ENCODE measurements at regions not wholly inside any gene's neighbourhood (a gene's known extent, or its start where the extent isn't known, plus 50 kb on each side); places are given as distances from the start of the nearest gene placed in this dataset.

DNA sequence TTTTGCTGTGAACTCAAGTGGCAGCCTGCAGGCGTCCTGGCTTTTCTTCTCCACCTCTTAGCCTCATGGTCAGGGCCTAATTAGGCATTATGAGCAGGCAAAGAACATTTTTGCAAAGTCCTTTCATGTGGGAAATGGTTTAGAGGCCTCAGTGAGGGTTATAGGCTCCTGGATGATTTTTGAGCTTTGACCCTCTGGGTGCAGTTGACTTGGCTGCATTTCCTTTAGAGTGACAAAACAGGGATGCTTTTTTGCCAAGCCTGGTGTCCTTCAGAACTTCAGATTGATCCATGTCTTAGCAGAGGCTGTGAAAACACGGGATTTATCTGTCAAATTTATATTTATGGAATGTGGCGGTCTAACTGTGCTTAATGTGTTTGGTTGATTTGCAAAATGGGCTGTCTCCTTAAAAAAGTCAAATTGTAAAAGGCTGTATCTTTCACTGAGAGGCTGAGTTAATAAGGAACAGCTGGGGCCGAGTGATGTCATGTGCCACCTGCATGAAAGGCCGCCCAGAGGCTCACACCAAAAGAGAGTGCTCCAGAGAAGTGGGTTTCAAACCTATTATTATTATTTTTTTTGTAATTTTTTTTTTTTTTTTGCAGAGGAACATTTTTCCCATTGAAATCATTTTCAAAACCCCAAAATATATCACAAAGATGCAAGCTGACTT, 192.2 kb upstream of the ARX start:
- no peak for TF ChIP-seq POLR2A (IDR thresholded peaks at IDR 0.05)
- TF ChIP-seq, protein P1, sequence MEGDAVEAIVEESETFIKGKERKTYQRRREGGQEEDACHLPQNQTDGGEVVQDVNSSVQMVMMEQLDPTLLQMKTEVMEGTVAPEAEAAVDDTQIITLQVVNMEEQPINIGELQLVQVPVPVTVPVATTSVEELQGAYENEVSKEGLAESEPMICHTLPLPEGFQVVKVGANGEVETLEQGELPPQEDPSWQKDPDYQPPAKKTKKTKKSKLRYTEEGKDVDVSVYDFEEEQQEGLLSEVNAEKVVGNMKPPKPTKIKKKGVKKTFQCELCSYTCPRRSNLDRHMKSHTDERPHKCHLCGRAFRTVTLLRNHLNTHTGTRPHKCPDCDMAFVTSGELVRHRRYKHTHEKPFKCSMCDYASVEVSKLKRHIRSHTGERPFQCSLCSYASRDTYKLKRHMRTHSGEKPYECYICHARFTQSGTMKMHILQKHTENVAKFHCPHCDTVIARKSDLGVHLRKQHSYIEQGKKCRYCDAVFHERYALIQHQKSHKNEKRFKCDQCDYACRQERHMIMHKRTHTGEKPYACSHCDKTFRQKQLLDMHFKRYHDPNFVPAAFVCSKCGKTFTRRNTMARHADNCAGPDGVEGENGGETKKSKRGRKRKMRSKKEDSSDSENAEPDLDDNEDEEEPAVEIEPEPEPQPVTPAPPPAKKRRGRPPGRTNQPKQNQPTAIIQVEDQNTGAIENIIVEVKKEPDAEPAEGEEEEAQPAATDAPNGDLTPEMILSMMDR (IDR thresholded peaks at IDR 0.05): no peak
